HCT116 (cell line): ENCODE measurements at regions not wholly inside any gene's neighbourhood (a gene's known extent, or its start where the extent isn't known, plus 50 kb on each side); places are given as distances from the start of the nearest gene placed in this dataset.

Experiments
- ATAC-seq: fragments of 200-7000 bp; cut with Tn5 transposase; 2 replicates; pipeline ENCODE4 v1.9.1; 2020; ENCODE audit warnings: mild to moderate bottlenecking, moderate library complexity
- BruUV-seq: library from RNA; stranded (reverse); fragments of 400-500 nt; replicated peaks from 2 replicates; lab custom pipeline; 2021; lab: Mats Ljungman, UMichigan
- CTCF ChIA-PET: fragments of 300-600 bp; sonication (Branson Sonifier 250); formaldehyde crosslinking; loops from one replicate; lab custom pipeline; 2021; ENCODE audit warnings: antibody characterized with exemption; lab: Charles Lee
- POLR2A ChIA-PET: fragments of 300-600, 350-600 bp; sonication (Branson Sonifier 250); formaldehyde crosslinking; loops from one replicate; lab custom pipeline; 2021; ENCODE audit warnings: antibody characterized with exemption; lab: Charles Lee
- RAD21 ChIA-PET, 2 experiments: fragments of 300-600 bp; sonication (Branson Sonifier 250); formaldehyde crosslinking; loops; one replicate each; lab custom pipeline; 2023; ENCODE audit warnings: low total read pairs in 2 of 2; ENCODE audit not compliant: uncharacterized antibody in 2 of 2, unreplicated experiment in 2 of 2, low non-redundant PET in 1 of 2; lab: Charles Lee
- DNase-seq: peaks from one replicate; pipeline ENCODE4 v3.0.0-alpha.2; 2010; ENCODE audit warnings: low read depth, low spot score
- H2AFZ ChIP-seq: fragments of 200-600 bp; shearing (Covaris generic), sonication (generic); 2 replicates; pipeline ENCODE4 v1.6.1; 2017; ENCODE audit warnings: low read depth, mixed run types, mixed read lengths, antibody characterized with exemption, low read length; ENCODE audit not compliant: poor library complexity, severe bottlenecking
- H3K27ac ChIP-seq: 2 replicates; pipeline ENCODE4 v1.5.1; 2012; ENCODE audit warnings: low read depth, low read length
- H3K27me3 ChIP-seq: fragments of 200-600 bp; sonication (generic); 2 replicates; pipeline ENCODE4 v1.6.1; 2016; ENCODE audit warnings: mixed run types, low read length, mixed read lengths; ENCODE audit not compliant: insufficient read depth
- H3K36me3 ChIP-seq, 2 experiments: fragments of 200-500 bp in 1 of 2; fragments of 200-600 bp in 1 of 2; sonication (Bioruptor generic) in 1 of 2; sonication (generic) in 1 of 2; 2 replicates each; pipeline versions ENCODE4 v1.5.1 to v1.6.1; 2014 to 2016; ENCODE audit warnings: low read length in 2 of 2, inconsistent platforms in 1 of 2, mixed read lengths in 1 of 2, mixed run types in 1 of 2; ENCODE audit not compliant: insufficient read depth in 2 of 2, control insufficient read depth in 1 of 2
- H3K4me1 ChIP-seq, 2 experiments: fragments of 200-600 bp in 1 of 2; sonication (generic) in 1 of 2; 2 replicates each; pipeline versions ENCODE4 v1.5.1 to v1.6.1; 2012 to 2017; ENCODE audit warnings: low read length in 2 of 2, inconsistent platforms in 1 of 2, mild to moderate bottlenecking in 1 of 2, mixed read lengths in 1 of 2, mixed run types in 1 of 2, moderate library complexity in 1 of 2; ENCODE audit not compliant: insufficient read depth in 2 of 2, control insufficient read depth in 1 of 2
- H3K4me2 ChIP-seq: fragments of 200-600 bp; sonication (generic); 2 replicates; pipeline ENCODE4 v1.6.1; 2017; ENCODE audit warnings: mixed run types, low read length, mixed read lengths
- H3K4me3 ChIP-seq, 2 experiments: fragments of 200-600 bp in 1 of 2; sonication (generic) in 1 of 2; replicated peaks in 1 of 2; 2 replicates each; pipeline ENCODE4 v1.5.1; 2011 to 2016; ENCODE audit warnings: low read length in 2 of 2, control low read depth in 1 of 2, low read depth in 1 of 2, mild to moderate bottlenecking in 1 of 2, mixed read lengths in 1 of 2, mixed run types in 1 of 2
- H3K79me2 ChIP-seq: fragments of 200-600 bp; sonication (generic); 2 replicates; pipeline ENCODE4 v1.6.1; 2017; ENCODE audit warnings: mild to moderate bottlenecking, mixed run types, low read length, moderate library complexity, mixed read lengths; ENCODE audit not compliant: insufficient read depth
- H3K9ac ChIP-seq: fragments of 200-600 bp; sonication (generic); 2 replicates; pipeline ENCODE4 v1.6.1; 2016; ENCODE audit warnings: low read length, mixed read lengths
- H3K9me2 ChIP-seq: fragments of 200-600 bp; sonication (generic), shearing (Covaris generic); 2 replicates; pipeline ENCODE4 v1.6.1; 2017; ENCODE audit warnings: mixed run types, mild to moderate bottlenecking, moderate library complexity; ENCODE audit not compliant: insufficient read depth
- H3K9me3 ChIP-seq, 2 experiments: fragments of 200-500 bp in 1 of 2; fragments of 200-600 bp in 1 of 2; sonication (Bioruptor generic) in 1 of 2; sonication (generic) in 1 of 2; 2 replicates each; pipeline ENCODE4 v1.6.1; 2014 to 2017; ENCODE audit warnings: low read length in 2 of 2, mixed read lengths in 2 of 2, inconsistent platforms in 1 of 2, low read depth in 1 of 2, mild to moderate bottlenecking in 1 of 2, mixed run types in 1 of 2, moderate library complexity in 1 of 2; ENCODE audit not compliant: control insufficient read depth in 1 of 2, insufficient read depth in 1 of 2
- H4K20me1 ChIP-seq: fragments of 200-600 bp; sonication (generic), shearing (Covaris generic); 2 replicates; pipeline ENCODE4 v1.6.1; 2017; ENCODE audit warnings: mixed run types, mild to moderate bottlenecking, moderate library complexity; ENCODE audit not compliant: insufficient read depth
- CBX3 ChIP-seq: IDR thresholded peaks from 2 replicates; pipeline ENCODE4 v1.6.1; 2012; ENCODE audit warnings: low read depth
- CEBPB ChIP-seq: IDR thresholded peaks from 2 replicates; pipeline ENCODE4 v1.6.1; 2012; ENCODE audit warnings: low read depth
- JUND ChIP-seq: IDR thresholded peaks from 2 replicates; pipeline ENCODE4 v1.6.1; 2012
- POLR2AphosphoS5 ChIP-seq: IDR thresholded peaks from 2 replicates; pipeline ENCODE4 v1.6.1; 2011; ENCODE audit warnings: mild to moderate bottlenecking, low read depth, low read length, moderate library complexity
- RAD21 ChIP-seq: IDR thresholded peaks from 2 replicates; pipeline ENCODE4 v1.6.1; 2012; ENCODE audit warnings: low read depth, mild to moderate bottlenecking
- SIN3A ChIP-seq: IDR thresholded peaks from 2 replicates; pipeline ENCODE4 v1.6.1; 2012; ENCODE audit warnings: low read depth
- YY1 ChIP-seq: IDR thresholded peaks from 2 replicates; pipeline ENCODE4 v1.6.1; 2011; ENCODE audit warnings: low read length, low read depth, moderate library complexity, mild to moderate bottlenecking; ENCODE audit not compliant: insufficient replicate concordance; ENCODE audit errors: extremely low read depth
- intact Hi-C: fragments of 100-400 bp; cut with micrococcal nuclease; formaldehyde crosslinking; loops from 2 replicates; pipeline ENCODE4 v1.10.0; 2022
- TF ChIP-seq, protein P1 (sequence below): IDR thresholded peaks from 2 replicates; pipeline ENCODE4 v1.6.1; 2012
- TF ChIP-seq, protein P2 (sequence below), 3 experiments: fragments of 200-600 bp in 1 of 3; sonication (generic) in 1 of 3; IDR thresholded peaks in 2 of 3; conservative IDR thresholded peaks in 1 of 3; 2 replicates each; pipeline ENCODE4 v1.5.1; 2012 to 2017; ENCODE audit warnings: low read depth in 2 of 3, low read length in 2 of 3, antibody characterized with exemption in 1 of 3, borderline replicate concordance in 1 of 3, control low read depth in 1 of 3, mild to moderate bottlenecking in 1 of 3, mixed read lengths in 1 of 3, mixed run types in 1 of 3, moderate library complexity in 1 of 3; ENCODE audit not compliant: insufficient read depth in 1 of 3

DNA sequence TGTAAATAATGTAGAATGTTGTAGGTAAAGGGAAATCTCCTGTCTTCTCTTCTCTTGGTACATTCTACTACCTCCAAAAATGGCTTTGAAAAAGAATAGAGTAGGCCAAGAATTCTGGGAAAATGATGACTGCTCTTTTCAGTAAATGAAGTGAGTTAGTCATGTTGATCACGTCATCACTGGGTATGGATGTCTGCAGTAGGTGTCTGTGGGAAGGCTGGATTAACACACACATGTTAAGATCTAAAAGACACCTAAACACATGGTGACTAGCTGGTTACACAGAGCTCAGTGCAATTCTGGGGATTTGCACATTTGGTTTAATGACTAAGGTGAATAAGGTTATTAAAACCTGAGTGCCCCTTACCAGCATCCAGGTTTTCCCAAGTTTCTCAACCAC lies 161.5 kb downstream of the CEP120 start:
- Histone ChIP-seq H3K9me2 (no peaks in the 10 kb centered on the region), H3K4me2 (no peak overlapping the region), H3K9ac (no peak overlapping the region), H3K9me3 (no peaks in the 10 kb centered on the region), H4K20me1 (no peaks in the 10 kb centered on the region), H3K4me3 (no peak overlapping the region), H3K79me2 (no peaks in the 10 kb centered on the region), H2AFZ (no peak overlapping the region), H3K27me3 (no peaks in the 10 kb centered on the region), H3K27ac (no peak overlapping the region), H3K36me3 (no peaks in the 10 kb centered on the region), H3K4me1 (no peaks in the 10 kb centered on the region)
- no TSS peak for BruUV-seq
- POLR2A ChIA-PET, result no interaction called here
- intact Hi-C loops, result no loop called here
- DNase-seq (no peak), ATAC-seq (no peak)
- RAD21 ChIA-PET, result no interaction called here
- CTCF ChIA-PET, result no interaction called here
- TF ChIP-seq, protein P1, sequence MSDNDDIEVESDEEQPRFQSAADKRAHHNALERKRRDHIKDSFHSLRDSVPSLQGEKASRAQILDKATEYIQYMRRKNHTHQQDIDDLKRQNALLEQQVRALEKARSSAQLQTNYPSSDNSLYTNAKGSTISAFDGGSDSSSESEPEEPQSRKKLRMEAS, result no peak
- no peak for TF ChIP-seq RAD21
- no peak for TF ChIP-seq SIN3A
- TF ChIP-seq, protein P2, sequence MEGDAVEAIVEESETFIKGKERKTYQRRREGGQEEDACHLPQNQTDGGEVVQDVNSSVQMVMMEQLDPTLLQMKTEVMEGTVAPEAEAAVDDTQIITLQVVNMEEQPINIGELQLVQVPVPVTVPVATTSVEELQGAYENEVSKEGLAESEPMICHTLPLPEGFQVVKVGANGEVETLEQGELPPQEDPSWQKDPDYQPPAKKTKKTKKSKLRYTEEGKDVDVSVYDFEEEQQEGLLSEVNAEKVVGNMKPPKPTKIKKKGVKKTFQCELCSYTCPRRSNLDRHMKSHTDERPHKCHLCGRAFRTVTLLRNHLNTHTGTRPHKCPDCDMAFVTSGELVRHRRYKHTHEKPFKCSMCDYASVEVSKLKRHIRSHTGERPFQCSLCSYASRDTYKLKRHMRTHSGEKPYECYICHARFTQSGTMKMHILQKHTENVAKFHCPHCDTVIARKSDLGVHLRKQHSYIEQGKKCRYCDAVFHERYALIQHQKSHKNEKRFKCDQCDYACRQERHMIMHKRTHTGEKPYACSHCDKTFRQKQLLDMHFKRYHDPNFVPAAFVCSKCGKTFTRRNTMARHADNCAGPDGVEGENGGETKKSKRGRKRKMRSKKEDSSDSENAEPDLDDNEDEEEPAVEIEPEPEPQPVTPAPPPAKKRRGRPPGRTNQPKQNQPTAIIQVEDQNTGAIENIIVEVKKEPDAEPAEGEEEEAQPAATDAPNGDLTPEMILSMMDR (IDR thresholded peaks at IDR 0.05 in 2 of 3, conservative IDR thresholded peaks at IDR 0.05 in 1 of 3; ENCODE audit: borderline replicate concordance in 1 of 3, insufficient read depth in 1 of 3, low read depth in 2 of 3, low read length in 2 of 3), result no peak
- TF ChIP-seq JUND, result no peak

DNA sequence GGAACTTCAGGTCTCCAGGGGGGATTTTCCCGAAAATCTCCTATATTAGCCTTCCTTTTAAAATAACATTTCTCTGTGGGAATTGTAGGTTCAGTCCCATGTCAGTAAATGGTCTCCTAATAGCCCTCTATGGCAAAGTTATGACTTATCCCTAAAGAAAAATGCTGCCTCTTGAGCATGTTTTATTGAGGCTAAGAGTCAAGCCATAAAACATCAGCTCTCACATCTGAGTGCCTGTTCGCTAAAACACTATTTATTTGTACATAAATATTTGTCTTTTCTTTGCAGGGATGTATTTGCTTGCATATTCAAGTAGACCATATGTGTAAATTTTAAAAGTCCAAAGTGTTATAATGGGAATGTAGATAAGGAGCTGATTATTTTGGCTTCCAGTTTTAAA lies 160.4 kb downstream of the PRDM6 start:
- Histone ChIP-seq H3K27me3 (no peaks in the 10 kb centered on the region), H3K4me3 (no peak overlapping the region), H3K9me3 (no peaks in the 10 kb centered on the region), H4K20me1 (no peaks in the 10 kb centered on the region), H3K27ac (no peak overlapping the region), H3K36me3 (no peaks in the 10 kb centered on the region), H2AFZ (no peak overlapping the region), H3K9me2 (no peaks in the 10 kb centered on the region), H3K4me2 (no peak overlapping the region), H3K4me1 (no peaks in the 10 kb centered on the region), H3K79me2 (no peaks in the 10 kb centered on the region), H3K9ac (no peak overlapping the region)
- ChIA-PET RAD21 (no interaction called here), POLR2A (no interaction called here), CTCF (no interaction called here)
- DNase-seq, result no peak
- ATAC-seq, result no peak
- no TSS peak for BruUV-seq
- no peak for TF ChIP-seq JUND
- no peak for TF ChIP-seq YY1
- no peak for TF ChIP-seq SIN3A
- TF ChIP-seq POLR2AphosphoS5, result no peak
- TF ChIP-seq CBX3, result no peak
- no peak for TF ChIP-seq CEBPB
- intact Hi-C loops, result no loop called here
